ENCODE measurements at regions not wholly inside any gene's neighbourhood (a gene's known extent, or its start where the extent isn't known, plus 50 kb on each side); places are given as distances from the start of the nearest gene placed in this dataset.
A peak's percentile ranks its signal among the peaks of the same experiment; 100 is the strongest.

DNA sequence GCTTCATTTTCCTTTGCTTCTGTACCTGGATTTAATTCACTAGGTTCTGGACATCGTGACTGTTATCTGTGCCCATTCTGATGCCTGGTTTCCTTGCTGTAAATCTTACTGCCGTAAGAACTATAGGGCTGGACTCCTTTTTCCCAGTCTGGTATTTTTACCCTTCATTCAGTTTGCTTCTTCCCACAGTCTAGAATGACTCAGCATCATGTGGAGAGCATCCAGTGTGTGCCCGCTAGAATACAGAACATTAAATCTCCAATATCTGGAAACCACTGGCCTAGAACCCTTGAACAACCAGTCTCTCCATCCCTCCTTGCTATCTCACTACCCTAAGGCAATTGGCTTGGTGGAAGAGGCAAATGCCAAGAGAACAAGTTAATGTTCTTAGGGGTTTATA, 1075.4 kb upstream of the ZEB2 start:
- DNase-seq (ENCODE audit: extremely low read depth, low read depth) = no peak
- H3K4me3 ChIP-seq (replicated peaks; ENCODE audit: low read depth, low read length) = no peak overlapping the region
- TF ChIP-seq, protein P1, sequence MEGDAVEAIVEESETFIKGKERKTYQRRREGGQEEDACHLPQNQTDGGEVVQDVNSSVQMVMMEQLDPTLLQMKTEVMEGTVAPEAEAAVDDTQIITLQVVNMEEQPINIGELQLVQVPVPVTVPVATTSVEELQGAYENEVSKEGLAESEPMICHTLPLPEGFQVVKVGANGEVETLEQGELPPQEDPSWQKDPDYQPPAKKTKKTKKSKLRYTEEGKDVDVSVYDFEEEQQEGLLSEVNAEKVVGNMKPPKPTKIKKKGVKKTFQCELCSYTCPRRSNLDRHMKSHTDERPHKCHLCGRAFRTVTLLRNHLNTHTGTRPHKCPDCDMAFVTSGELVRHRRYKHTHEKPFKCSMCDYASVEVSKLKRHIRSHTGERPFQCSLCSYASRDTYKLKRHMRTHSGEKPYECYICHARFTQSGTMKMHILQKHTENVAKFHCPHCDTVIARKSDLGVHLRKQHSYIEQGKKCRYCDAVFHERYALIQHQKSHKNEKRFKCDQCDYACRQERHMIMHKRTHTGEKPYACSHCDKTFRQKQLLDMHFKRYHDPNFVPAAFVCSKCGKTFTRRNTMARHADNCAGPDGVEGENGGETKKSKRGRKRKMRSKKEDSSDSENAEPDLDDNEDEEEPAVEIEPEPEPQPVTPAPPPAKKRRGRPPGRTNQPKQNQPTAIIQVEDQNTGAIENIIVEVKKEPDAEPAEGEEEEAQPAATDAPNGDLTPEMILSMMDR (IDR thresholded peaks at IDR 0.05; ENCODE audit: low read depth, low read length, missing control alignments) = no peak

DNA sequence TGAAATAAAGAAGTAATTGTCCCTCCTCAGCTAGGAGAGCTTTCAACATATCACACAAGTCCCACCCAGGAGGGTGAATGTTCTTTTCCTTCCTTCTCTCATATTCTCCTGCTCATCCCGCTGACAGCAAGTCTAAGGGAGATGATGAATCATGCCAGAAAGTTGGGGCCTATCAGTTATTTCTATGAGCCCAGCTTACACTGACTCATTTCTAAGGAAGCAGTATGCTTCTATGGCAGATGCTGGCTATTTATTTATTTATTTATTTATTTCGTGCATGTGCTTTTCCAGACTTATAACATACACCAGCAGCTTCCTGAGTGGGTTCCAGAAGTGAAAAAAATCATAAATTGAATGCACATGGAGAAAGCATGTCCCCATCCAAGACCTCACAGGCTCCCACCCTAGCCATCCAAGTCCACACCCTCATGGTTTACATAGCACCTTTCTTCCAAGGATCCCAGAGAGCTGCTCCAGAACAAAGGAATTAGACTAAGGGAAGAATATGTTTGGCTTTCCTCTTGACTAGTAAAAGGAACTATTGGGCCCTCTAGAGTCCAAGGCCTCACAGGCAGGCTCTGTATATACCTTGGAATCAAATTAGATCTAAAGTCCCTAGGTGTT, 1074.2 kb upstream of the ZEB2 start:
- TF ChIP-seq, protein P1 (IDR thresholded peaks at IDR 0.05; ENCODE audit: low read depth, low read length, missing control alignments) = peak; percentile 36
- H3K4me3 ChIP-seq (replicated peaks; ENCODE audit: low read depth, low read length) = no peak overlapping the region
- peak; percentile 72 for DNase-seq (ENCODE audit: extremely low read depth, low read depth)

DNA sequence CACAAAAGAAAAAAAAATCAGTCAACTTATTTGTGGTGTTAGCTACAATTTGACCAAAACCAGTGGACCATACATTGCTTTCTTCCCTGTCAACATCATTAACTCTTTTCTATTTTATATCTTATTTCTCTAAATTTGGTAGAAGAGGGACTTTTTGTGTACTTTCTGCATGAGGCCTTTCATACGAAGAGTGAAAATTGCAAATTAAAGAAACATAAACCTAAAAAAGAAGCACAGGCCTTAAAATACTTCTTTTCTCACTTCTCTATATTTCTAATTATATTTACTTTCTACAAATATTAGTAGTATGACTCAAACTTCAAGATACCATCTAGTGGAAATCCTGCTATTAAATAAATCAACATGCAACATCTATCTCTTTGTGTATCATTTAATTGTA, 1073.4 kb upstream of the ZEB2 start:
- no peak overlapping the region for H3K4me3 ChIP-seq (replicated peaks; ENCODE audit: low read depth, low read length)
- TF ChIP-seq, protein P1 (IDR thresholded peaks at IDR 0.05; ENCODE audit: low read depth, low read length, missing control alignments) = no peak
- no peak for DNase-seq (ENCODE audit: extremely low read depth, low read depth)

DNA sequence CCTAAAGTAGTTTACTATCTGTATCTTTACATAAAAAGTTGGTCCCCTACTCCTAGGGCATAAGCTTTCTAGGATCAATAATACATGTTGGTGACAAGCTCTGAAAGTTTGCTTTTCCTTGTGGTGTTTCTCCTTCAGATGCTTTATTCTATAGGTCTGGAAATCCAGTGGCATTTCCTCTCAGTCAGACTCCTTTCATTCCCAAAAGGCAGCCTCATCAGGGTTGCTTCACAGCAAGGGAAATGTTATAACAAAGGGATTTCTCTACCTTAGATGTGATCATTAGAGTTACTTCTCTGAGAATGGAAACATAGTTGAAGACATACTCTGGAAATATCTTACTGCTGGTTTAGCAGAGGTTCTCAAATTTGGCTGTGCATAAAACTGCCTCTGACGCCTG, 1072.4 kb upstream of the ZEB2 start:
- TF ChIP-seq, protein P1 (IDR thresholded peaks at IDR 0.05; ENCODE audit: low read depth, low read length, missing control alignments) = no peak
- no peak overlapping the region for H3K4me3 ChIP-seq (replicated peaks; ENCODE audit: low read depth, low read length)
- DNase-seq (ENCODE audit: extremely low read depth, low read depth) = no peak

DNA sequence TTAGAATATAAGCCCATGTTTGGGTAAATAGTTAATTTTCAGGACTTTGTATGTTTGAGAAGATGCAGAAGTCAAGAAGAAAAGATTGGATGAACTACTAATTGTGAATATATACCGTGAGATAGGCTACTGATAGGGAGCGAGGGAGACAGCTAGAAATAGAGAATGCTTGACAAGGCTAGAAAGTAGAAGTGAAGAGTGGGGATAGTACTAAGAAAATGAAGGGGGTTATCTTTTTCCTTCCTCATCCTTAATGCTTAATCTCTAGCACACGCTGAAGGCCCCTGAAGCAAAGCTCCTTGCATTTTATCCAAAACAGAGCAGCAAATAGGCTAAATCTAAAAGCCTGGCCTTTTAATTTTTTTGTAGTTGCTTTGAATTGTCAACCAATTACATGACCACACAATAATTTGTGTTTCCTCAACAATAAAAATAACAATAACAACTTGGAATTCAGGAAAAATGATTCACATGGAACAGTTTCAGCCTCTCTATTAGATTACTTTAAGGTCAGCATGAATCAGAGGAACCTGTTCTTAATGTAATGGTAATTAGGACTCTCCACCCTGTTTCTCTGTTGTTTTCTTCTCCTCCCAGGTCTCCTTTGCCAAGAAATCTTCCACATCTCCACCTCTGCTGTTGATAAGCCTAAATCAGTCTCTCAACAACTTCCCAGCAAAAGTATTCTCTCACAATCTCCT, 1071.3 kb upstream of the ZEB2 start:
- no peak for DNase-seq (ENCODE audit: extremely low read depth, low read depth)
- H3K4me3 ChIP-seq (replicated peaks; ENCODE audit: low read depth, low read length) = no peak overlapping the region
- TF ChIP-seq, protein P1 (IDR thresholded peaks at IDR 0.05; ENCODE audit: low read depth, low read length, missing control alignments) = no peak

DNA sequence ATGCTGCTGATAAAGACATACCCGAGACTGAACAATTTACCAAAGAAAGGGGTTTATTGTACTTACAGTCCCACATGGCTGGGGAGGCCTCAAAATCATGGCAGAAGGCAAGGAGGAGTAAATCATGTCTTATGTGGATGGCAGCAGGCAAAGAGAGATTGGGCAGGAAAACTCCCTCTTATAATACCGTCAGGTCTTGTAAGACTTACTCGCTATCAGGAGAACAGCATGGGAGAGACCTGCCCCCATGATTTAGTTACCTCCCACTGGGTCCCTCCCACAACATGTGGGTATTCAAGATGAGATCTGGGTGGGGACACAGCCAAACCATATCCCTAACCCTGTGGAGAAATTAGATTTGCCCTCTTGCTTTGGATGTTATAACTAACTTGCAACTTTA, 1068.0 kb upstream of the ZEB2 start:
- TF ChIP-seq, protein P1 (IDR thresholded peaks at IDR 0.05; ENCODE audit: low read depth, low read length, missing control alignments) = no peak
- DNase-seq (ENCODE audit: extremely low read depth, low read depth) = no peak
- H3K4me3 ChIP-seq (replicated peaks; ENCODE audit: low read depth, low read length) = no peak overlapping the region

Measured in HFF-Myc (cell line).